GM18909 (cell line): ENCODE measurements at regions not wholly inside any gene's neighbourhood (a gene's known extent, or its start where the extent isn't known, plus 50 kb on each side); places are given as distances from the start of the nearest gene placed in this dataset.
"Not testable (repeated sequence)": the region's sequence is repeated elsewhere in the genome, so short reads cannot be mapped to it uniquely, and the experiment has no call there.

Experiments used
- ATAC-seq: cut with Tn5 transposase; IDR thresholded peaks from one replicate; pipeline ENCODE4 v1.9.1; 2021; ENCODE audit warnings: mild to moderate bottlenecking; ENCODE audit not compliant: unreplicated experiment, poor library complexity

DNA sequence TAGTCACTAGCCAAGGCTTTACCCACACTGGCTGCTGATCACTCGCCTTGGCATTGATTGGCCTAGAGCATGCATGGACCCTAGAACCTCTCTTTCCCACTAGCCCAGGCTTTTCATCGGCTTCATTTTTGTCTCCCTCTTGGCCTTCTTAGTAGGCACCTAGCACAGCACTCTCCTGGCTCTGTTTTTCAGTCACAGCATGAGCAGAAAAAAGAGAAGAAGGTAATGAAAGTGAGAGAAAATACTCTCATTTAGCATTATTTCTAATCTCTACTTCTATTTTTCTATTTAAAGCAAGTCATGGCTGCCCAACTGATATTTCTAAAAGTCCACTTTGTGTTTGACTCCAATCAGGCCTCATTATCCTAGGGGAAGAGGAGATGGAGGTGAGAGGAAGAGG, 267.2 kb downstream of the FBXO8 start:
- no peak for ATAC-seq

GRCh38 chr4:174012886-174013259, 270.6 kb downstream of the FBXO8 start:
- ATAC-seq = no peak

DNA sequence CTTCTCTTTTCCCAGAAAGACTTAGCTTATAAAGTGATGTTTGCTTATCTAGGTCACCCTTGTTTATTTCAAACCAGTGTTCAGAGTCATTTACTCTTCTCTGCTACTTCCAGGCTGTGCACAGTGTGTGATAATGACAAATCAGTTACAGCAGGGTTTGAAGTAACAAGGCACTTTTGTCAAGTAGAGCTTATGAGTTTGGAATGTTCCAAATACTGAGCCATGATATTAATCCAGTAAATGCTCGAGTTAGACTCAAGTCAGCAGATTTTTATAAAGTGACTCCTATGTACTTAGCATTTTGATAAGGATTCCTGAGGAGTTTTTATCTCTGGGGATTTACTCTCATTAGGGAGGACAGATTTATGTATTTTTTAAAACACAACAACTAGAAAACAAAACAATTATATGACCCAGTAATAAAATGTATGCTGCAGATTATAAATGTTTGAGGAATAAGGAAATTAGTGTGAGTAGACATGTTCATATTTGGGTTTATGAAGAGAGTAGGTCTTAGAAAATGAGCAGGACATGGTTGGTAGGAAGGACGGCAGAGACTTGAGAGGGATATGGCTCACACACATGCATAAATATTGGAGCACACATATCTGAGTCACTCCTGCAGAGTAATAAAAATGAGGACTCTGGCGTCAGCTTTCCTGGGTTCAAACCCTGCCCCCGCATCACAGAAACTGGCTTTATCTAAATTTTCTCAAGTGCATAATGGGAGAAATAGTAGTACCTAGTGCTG, 271.2 kb downstream of the FBXO8 start:
- ATAC-seq = no peak

DNA sequence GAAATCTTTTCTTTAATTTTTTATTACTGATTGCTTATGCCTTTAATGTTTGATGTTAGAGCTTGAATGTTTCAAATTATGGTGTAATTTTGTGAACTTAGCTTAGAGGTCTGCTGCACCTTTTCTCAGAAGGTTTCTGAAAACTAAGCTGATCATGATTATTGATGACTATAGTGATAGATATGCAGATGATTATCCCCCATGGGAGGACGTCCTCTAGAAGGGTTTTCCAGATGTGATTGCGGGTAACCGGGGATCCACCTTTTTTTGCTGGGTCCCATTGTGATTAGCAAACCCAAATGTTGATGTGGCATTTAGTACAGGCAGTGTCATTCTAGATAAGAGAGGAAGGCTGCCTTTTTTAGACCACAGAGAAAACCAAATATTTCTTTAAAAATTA, 272.9 kb downstream of the FBXO8 start:
- ATAC-seq = no peak

DNA sequence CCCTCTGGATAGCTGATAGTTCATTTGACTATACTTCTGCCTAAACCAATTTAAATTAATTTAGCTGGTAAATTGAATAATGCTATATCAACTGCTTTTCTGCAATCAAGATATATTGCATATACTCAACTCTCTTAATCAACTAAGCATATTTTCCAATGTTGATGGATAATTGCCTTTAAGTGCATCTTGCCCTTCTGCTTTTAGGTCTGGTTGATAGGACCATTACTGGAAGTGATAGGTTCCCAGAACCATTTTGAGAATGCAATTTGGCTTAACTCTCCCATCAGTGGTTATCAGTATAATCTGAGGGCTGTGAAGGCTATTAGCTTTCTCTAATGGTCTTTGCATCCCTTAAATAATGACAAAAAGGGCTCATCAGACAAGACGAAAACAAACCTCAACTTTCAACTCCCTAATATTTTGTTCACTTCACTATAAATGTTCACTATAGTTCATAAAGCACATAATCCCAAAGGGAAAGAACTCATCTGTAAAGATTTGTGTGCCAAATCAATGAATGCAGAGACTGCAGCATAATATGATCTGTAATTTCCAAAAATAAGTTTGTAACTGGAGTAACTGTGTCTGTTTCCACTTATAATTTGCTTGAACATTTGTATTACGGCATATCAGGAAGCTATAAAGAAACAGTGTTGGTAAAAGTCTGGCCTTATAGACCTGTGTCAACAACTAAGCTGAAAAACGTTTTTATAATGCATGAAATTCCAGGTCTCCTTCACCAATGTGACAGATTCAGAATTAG, 273.6 kb downstream of the FBXO8 start:
- no peak for ATAC-seq

GRCh38 chr4:174005422-174005821, 278.0 kb downstream of the FBXO8 start:
- no peak for ATAC-seq

DNA sequence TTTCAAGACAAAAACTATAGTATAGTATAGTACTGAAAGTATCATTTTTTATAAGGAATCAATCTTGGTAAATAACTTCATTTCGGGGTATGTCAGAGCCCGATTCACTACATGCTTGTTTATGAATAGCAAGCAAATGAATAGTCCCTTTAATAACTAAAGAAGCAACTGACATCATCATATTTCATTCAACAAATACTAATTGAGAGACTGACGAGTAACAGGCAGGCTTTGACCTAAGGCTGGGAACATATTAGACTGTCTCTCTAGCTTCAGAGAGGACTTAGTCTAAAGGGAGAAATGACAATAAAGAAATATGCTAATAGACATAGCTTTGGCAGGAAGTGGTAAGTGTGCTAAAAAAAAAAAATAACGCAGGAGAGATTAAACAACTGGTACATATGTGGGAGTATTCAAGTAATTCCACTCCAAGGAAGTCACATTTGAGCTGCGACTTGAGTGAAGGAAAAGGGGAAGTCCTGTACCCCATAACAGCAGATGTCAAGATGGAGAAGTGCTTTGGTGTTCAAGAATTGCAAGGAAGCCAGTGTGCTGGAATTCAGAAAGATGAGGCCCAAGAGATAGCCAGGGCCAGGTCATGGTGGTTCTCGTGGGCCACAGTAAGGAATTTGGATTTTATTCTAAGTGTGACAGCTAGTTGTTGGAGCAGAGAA, 284.9 kb downstream of the FBXO8 start:
- ATAC-seq = no peak

DNA sequence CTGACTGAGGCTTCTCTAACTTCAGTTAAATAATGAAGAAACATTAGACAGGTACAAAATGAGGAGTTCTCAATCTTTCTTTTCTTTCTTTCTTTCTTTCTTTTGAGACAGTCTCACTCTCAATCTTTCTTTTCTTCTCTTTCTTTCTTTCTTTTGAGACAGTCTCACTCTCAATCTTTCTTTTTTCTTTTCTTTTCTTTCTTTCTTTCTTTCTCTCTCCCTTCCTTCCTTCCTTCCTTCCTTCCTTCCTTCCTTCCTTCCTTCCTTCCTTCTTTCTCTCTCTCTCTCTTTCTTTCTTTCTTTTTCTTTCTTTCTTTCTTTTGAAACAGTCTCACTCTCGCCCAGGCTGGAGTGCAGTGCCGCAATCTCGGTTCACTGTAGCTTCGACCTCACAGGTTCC, 287.7 kb downstream of the FBXO8 start:
- ATAC-seq = not testable (repeated sequence)

GRCh38 chr4:173991814-173992213, 291.7 kb downstream of the FBXO8 start:
- no peak for ATAC-seq

DNA sequence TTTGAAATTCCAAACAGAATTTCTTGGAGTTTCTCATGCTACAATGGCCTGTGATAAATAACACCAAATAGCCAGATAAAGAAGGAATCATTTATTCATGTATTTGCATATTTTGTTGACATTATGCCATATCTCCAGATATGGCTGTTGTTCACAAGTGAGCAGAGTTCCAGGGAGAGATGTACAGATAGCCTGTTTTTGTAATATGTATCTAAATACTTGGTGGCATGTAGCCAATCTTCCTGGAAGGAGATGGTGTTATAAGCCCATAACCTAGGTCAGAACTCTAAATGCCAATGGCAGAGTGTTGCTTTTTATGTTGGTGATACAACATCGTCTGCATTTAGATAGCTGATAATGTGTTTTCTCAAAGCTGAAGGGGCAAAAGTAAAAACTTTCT, 292.2 kb downstream of the FBXO8 start:
- no peak for ATAC-seq

DNA sequence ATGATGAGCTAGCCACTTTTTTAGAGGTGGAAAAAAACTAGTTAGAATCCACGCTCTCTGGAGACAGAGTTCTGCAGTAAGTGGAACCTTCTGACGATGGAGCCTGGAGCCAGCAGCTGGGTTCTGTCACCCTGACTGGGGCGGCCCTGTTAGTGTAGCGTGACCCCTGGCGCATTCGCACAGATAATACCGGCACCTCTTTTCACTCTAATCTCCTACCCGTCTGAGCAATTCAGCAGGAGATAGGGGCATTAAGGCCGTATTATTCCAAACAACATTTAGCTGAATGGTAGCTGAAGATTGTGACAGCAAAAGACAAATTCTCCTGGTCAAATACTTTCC, 292.6 kb downstream of the FBXO8 start:
- ATAC-seq = no peak

- ATAC-seq = no peak
Measured at GRCh38 chr4:173990126-173990868, 293.2 kb downstream of the FBXO8 start.

GRCh38 chr4:173963523-173963922, 319.9 kb downstream of the FBXO8 start:
- ATAC-seq = not testable (repeated sequence)

DNA sequence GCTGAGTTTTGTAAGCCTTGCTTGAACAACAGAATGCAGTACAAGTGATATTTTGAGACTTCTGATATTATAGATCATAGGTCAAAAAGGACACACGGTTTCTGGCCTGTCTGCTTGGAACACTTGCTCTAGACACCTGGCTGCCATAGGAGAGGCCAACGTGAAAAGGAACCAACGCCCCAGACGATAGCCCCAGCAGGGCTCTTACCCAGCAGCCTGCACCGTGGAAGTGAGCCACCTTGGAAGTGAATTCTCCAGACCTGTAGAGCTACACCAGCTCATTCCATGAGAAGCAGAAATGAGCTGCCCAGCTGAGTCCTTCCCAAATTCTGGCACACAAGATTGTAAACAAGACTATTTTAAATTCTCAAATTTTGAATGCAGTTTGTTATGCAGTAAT, 323.1 kb downstream of the FBXO8 start:
- ATAC-seq = no peak

DNA sequence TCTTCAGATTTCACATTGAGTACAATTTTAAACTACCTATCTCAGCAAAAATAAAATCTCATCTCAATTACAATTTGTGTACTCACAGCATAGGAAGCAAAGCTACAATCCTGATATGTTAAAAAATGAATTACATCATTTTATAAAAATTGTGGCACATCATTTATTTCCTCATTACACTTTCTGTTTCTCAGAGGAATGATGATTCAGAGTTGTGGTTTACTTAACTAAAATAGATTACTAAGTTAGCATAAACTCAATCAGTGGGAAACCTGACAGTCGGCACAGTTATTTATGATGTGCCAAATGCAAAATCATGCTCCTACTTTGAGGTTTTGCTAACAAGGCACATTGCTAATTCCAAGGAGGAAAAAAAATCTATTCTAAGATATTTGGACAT, 325.0 kb downstream of the FBXO8 start:
- ATAC-seq = no peak

GRCh38 chr4:173943547-173943946, 339.9 kb downstream of the FBXO8 start:
- no peak for ATAC-seq

- no peak for ATAC-seq
Measured at GRCh38 chr4:173940146-173940545, 343.3 kb downstream of the FBXO8 start.

- no peak for ATAC-seq
Measured at GRCh38 chr4:173937631-173938270, 345.7 kb downstream of the FBXO8 start.

DNA sequence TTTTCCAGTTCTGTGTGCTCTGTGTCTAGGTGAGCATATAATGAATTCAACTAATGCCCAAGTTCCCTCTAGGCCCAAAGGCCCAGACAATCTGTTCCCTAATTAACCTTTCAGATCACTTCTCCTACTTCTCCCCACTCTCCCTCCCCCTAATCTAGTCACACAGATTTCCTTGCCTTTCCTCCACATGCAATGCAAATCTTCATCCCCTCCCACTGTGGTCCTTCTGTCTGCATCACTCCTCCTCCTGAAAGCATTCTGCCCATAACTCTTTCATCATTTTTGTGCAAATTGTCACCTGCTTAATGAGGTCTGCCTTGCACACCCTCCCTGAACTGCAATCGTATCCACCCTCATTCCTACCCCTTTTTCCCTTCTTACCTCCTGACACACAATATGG, 346.6 kb downstream of the FBXO8 start:
- no peak for ATAC-seq

DNA sequence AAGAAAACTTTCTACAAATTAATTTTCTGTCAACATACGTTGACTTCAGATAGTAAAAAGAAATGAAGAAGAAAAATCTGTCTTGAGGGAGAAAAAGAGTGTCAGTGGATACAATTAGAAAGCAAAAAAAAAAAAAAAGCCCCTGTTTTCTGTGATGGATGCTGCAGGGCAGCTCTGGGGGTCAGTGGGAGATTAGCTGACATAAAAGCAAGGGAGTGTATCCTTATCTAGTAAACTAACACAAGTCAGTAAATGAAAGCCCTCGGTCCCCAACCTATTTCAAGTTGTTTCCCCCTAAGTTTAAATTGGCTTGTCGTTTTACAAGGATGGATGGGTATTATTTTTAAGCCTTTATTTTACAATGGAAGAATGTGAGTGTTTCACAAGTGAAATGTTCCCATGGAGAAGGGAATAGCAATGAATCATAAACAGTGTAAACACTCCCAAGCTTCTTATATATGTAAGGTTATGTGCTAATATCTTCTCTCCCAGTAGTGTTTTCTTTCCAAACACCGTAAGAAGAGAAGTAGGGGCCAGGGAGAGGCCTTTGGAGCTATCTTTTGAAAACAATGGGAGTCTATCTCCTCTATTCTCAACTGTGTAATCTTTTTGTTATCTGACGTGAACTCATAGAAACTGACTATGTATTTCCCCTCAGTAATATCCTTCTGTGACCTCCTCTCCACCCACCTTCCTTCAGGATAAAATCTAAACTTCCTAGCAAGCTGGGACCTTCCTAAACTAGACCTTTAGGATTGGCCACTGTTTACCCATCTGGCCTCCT, 347.7 kb downstream of the FBXO8 start:
- ATAC-seq = no peak
